ENCODE measurements at regions not wholly inside any gene's neighbourhood (a gene's known extent, or its start where the extent isn't known, plus 50 kb on each side); places are given as distances from the start of the nearest gene placed in this dataset.

DNA sequence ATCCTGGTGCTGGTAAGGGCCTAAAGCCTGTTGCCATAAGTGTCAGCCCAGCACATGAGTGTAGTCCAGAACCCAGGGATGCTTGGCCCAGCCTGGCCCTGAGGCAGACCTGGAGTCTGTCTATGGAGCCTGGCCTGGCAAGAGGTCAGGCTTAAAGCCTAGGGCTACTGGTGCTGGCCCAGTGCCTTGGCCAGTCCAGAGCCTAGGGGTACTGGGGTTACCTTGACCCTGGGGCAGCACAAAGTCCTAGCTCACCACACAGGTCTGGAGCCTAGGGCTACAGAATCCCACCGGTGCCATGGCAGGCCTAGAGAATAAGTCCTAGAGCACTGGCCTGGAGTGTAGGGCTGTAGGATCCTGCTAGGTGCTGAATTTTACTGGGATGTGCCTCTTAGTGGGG, 393.8 kb downstream of the MAGEE1 start:
- no peak for TF ChIP-seq EZH2 (IDR thresholded peaks at IDR 0.05)
- TF ChIP-seq, protein P1, sequence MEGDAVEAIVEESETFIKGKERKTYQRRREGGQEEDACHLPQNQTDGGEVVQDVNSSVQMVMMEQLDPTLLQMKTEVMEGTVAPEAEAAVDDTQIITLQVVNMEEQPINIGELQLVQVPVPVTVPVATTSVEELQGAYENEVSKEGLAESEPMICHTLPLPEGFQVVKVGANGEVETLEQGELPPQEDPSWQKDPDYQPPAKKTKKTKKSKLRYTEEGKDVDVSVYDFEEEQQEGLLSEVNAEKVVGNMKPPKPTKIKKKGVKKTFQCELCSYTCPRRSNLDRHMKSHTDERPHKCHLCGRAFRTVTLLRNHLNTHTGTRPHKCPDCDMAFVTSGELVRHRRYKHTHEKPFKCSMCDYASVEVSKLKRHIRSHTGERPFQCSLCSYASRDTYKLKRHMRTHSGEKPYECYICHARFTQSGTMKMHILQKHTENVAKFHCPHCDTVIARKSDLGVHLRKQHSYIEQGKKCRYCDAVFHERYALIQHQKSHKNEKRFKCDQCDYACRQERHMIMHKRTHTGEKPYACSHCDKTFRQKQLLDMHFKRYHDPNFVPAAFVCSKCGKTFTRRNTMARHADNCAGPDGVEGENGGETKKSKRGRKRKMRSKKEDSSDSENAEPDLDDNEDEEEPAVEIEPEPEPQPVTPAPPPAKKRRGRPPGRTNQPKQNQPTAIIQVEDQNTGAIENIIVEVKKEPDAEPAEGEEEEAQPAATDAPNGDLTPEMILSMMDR (IDR thresholded peaks at IDR 0.05), result no peak
- TF ChIP-seq EZH2phosphoT487 (IDR thresholded peaks at IDR 0.05), result no peak
